PFSK-1 (cell line): ENCODE measurements at regions not wholly inside any gene's neighbourhood (a gene's known extent, or its start where the extent isn't known, plus 50 kb on each side); places are given as distances from the start of the nearest gene placed in this dataset.

Experiments
- FOXP2 ChIP-seq: optimal IDR thresholded peaks from 2 replicates; pipeline ENCODE3; 2011; ENCODE audit warnings: borderline replicate concordance, control low read depth, inconsistent platforms; ENCODE audit not compliant: insufficient read depth; ENCODE audit errors: extremely low read length, extremely low read depth
- POLR2AphosphoS5 ChIP-seq: IDR thresholded peaks from 2 replicates; pipeline ENCODE4 v1.6.1; 2012; ENCODE audit warnings: low read depth, mild to moderate bottlenecking, control low read depth, low read length, moderate library complexity
- SIN3A ChIP-seq: IDR thresholded peaks from 2 replicates; pipeline ENCODE4 v1.6.1; 2012; ENCODE audit warnings: mild to moderate bottlenecking, low read length, moderate library complexity, borderline replicate concordance; ENCODE audit not compliant: insufficient read depth
- TAF1 ChIP-seq: IDR thresholded peaks from 2 replicates; pipeline ENCODE4 v1.6.1; 2012; ENCODE audit warnings: low read length, control low read depth, borderline replicate concordance; ENCODE audit not compliant: insufficient read depth
- TF ChIP-seq, protein P1 (sequence below), 2 experiments: IDR thresholded peaks; 2 replicates each; pipeline versions ENCODE4 v1.6.1 to v1.8.0; 2011 to 2012; ENCODE audit warnings: low read depth in 2 of 2, low read length in 2 of 2, control low read depth in 1 of 2, inconsistent platforms in 1 of 2, mild to moderate bottlenecking in 1 of 2, moderate library complexity in 1 of 2; ENCODE audit not compliant: insufficient read depth in 1 of 2

DNA sequence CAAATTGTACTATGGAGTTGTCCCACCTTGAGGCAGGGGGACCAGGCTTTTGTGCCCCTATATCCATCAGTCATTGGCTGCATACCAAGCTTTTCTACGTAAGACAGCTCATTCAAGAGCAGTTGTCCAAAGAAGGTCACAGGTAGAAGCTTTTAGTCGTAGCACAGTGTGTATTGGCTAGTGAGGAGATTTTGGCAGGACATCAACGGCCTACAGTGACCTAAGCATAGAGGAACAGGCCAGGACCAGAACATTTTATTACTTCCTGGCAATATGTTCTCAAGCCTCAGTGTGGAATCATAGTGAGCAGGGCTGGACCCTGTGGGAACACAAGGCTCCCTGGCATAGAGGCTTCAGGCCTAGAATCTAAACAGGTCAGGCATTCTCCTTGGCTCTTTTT is 105.4 kb upstream of the ANKRD28 start:
- TF ChIP-seq, protein P1, sequence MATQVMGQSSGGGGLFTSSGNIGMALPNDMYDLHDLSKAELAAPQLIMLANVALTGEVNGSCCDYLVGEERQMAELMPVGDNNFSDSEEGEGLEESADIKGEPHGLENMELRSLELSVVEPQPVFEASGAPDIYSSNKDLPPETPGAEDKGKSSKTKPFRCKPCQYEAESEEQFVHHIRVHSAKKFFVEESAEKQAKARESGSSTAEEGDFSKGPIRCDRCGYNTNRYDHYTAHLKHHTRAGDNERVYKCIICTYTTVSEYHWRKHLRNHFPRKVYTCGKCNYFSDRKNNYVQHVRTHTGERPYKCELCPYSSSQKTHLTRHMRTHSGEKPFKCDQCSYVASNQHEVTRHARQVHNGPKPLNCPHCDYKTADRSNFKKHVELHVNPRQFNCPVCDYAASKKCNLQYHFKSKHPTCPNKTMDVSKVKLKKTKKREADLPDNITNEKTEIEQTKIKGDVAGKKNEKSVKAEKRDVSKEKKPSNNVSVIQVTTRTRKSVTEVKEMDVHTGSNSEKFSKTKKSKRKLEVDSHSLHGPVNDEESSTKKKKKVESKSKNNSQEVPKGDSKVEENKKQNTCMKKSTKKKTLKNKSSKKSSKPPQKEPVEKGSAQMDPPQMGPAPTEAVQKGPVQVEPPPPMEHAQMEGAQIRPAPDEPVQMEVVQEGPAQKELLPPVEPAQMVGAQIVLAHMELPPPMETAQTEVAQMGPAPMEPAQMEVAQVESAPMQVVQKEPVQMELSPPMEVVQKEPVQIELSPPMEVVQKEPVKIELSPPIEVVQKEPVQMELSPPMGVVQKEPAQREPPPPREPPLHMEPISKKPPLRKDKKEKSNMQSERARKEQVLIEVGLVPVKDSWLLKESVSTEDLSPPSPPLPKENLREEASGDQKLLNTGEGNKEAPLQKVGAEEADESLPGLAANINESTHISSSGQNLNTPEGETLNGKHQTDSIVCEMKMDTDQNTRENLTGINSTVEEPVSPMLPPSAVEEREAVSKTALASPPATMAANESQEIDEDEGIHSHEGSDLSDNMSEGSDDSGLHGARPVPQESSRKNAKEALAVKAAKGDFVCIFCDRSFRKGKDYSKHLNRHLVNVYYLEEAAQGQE (IDR thresholded peaks at IDR 0.05; ENCODE audit: insufficient read depth in 1 of 2, low read depth in 2 of 2, low read length in 2 of 2) = no peak
- TF ChIP-seq SIN3A (no peak), TAF1 (no peak), POLR2AphosphoS5 (no peak)

DNA sequence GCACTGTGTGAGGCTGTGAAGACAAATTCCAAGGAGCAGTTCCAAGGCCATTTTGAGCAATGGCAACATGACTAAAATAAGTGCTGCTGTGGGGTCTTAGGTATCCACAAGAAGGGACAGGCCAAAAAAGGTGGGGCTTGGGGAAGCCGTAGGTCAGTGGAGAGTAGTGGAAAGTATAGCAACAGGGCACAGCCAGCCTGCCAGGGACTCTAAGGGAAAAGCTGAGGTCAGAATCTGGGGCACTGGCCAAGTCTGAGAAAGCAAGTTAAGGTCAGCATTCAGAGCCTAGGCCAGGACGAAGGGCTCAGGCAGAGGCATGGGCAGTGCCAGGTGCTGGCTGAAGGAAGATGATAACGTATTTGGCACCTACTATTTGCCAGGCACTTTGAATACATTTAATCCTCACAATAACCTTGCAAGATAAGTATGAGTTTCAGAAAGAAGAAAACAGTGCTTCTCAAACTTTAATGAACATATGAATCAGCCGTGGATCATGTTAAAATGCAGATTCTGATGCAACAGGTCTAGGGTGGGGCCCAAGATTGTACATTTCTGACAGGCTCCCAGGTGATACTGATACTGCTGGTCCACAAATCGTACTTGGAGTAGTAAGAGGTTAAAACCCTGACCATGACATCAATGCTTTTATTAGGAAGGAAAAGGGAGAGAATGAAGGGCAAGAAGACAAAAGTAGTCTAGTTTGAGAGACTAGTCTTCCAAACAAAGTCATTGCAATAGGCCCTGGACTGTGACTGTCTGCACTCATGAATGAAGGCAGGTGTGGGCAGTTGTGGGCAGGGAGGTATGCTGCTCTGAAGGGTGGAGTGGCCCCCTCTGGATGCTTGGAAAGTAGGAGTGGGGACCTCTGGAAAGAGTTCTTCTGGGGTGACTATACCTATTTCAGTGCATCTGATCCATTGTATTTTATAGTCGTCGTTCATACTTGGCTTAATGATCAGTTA is 106.3 kb upstream of the ANKRD28 start:
- TF ChIP-seq TAF1 (no peak), SIN3A (no peak), FOXP2 (no peak)

DNA sequence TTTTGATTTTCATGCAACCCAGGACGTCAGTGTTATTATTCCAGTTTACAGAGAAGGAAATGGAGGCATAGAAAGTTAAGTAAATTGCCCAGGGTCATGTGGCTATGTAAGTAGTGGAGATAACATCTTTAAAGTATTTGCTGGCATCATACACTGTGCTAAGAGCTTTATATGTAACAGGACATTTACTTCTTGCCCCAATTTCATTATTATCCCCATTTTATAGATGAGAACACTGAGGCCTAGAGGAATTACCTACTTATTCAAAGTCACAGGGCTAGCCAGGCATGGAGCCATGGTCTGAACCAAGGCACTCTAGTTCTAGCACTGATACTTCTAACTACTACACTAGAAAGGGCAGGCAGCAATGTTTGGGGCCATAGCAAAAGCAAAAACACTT is 107.3 kb upstream of the ANKRD28 start:
- TF ChIP-seq, protein P1 (IDR thresholded peaks at IDR 0.05; ENCODE audit: insufficient read depth in 1 of 2, low read depth in 2 of 2, low read length in 2 of 2) = no peak
- TF ChIP-seq FOXP2 (no peak), SIN3A (no peak), TAF1 (no peak), POLR2AphosphoS5 (no peak)

DNA sequence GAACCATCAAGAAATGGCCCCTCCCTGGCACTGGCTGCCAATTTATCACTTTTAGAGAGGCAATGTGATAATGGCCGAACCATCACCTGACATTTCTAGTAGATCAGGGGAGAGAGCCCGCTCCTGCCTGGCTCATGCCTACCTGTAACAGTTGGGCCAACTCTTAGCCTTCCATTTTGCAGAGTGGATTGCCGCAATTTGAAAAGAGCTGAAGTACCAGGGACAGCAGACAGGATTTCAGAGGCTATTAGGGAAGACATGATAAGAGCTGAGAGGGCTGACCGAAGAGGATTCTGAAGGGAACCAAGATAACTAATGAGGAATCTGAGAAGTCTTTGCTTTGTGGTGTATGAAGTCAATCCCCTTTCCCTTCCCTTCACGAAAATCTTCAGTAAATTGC is 121.2 kb upstream of the ANKRD28 start:
- TF ChIP-seq, protein P1 (IDR thresholded peaks at IDR 0.05; ENCODE audit: insufficient read depth in 1 of 2, low read depth in 2 of 2, low read length in 2 of 2) = peak in 1 of 2 experiments; percentile 80; a peak in 2 of 4 replicates
- TF ChIP-seq FOXP2 = no peak
- TF ChIP-seq SIN3A = no peak
- no peak for TF ChIP-seq POLR2AphosphoS5

DNA sequence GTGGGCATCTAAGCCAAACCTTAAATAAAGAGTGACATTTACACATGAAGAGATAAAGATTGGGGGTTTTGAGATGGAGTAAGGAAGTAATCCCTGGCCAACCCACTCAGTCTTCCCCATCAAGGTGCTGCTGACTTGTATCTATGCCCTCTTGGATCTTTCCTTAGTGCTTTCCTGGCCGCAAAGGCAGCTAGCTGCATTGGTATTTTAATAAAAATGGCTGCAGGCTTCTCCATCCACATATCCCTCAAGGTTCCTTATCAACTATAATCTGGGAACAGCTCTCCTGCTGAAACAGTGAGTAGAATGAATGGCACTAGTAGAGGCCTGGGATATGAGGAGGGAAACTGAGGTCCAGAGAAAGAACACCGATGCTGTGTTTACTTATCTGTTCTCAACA is 122.2 kb upstream of the ANKRD28 start:
- TF ChIP-seq, protein P1 (IDR thresholded peaks at IDR 0.05; ENCODE audit: insufficient read depth in 1 of 2, low read depth in 2 of 2, low read length in 2 of 2) = no peak
- TF ChIP-seq POLR2AphosphoS5 (no peak), TAF1 (no peak), FOXP2 (no peak), SIN3A (no peak)
